ENCODE measurements at regions not wholly inside any gene's neighbourhood (a gene's known extent, or its start where the extent isn't known, plus 50 kb on each side); places are given as distances from the start of the nearest gene placed in this dataset.

- no peak for TF ChIP-seq REST (IDR thresholded peaks at IDR 0.05; ENCODE audit: low read depth)
- no peak for TF ChIP-seq CEBPB (IDR thresholded peaks at IDR 0.05)
- no peak for TF ChIP-seq FOXM1 (IDR thresholded peaks at IDR 0.05; ENCODE audit: borderline replicate concordance, low read depth)
- no peak for TF ChIP-seq RAD21 (IDR thresholded peaks at IDR 0.05; ENCODE audit: low read depth)
- TF ChIP-seq NFIC (IDR thresholded peaks at IDR 0.05): no peak
- no peak for TF ChIP-seq TCF12 (IDR thresholded peaks at IDR 0.05; ENCODE audit: low read depth)
- TF ChIP-seq USF1 (IDR thresholded peaks at IDR 0.05): no peak
- TF ChIP-seq EP300 (IDR thresholded peaks at IDR 0.05; ENCODE audit: borderline replicate concordance): no peak
- TF ChIP-seq MAX (IDR thresholded peaks at IDR 0.05): no peak
- TF ChIP-seq TAF1 (IDR thresholded peaks at IDR 0.05; ENCODE audit: low read depth): no peak
- no peak for TF ChIP-seq CREB1 (IDR thresholded peaks at IDR 0.05; ENCODE audit: low read depth)
- TF ChIP-seq TEAD4 (IDR thresholded peaks at IDR 0.05): no peak
Observed at GRCh38 chr6:74311431-74311830, 615.4 kb downstream of the CD109 start.

GRCh38 chr6:74289884-74290283 is 593.9 kb downstream of the CD109 start:
- TF ChIP-seq TEAD4 (IDR thresholded peaks at IDR 0.05) (no peak), EGR1 (IDR thresholded peaks at IDR 0.05) (no peak), TCF12 (IDR thresholded peaks at IDR 0.05; ENCODE audit: low read depth) (no peak), RAD21 (IDR thresholded peaks at IDR 0.05; ENCODE audit: low read depth) (no peak), CEBPB (IDR thresholded peaks at IDR 0.05) (no peak), TAF1 (IDR thresholded peaks at IDR 0.05; ENCODE audit: low read depth) (no peak), REST (IDR thresholded peaks at IDR 0.05; ENCODE audit: low read depth) (no peak), MAX (IDR thresholded peaks at IDR 0.05) (no peak), YY1 (IDR thresholded peaks at IDR 0.05; ENCODE audit: low read depth) (no peak)

GRCh38 chr6:74287932-74288331 is 591.9 kb downstream of the CD109 start:
- TF ChIP-seq CEBPB (IDR thresholded peaks at IDR 0.05) (no peak), YY1 (IDR thresholded peaks at IDR 0.05; ENCODE audit: low read depth) (no peak)

GRCh38 chr6:74287441-74287840 is 591.4 kb downstream of the CD109 start:
- no peak for TF ChIP-seq TEAD4 (IDR thresholded peaks at IDR 0.05)
- no peak for TF ChIP-seq REST (IDR thresholded peaks at IDR 0.05; ENCODE audit: low read depth)
- no peak for TF ChIP-seq CEBPB (IDR thresholded peaks at IDR 0.05)
- TF ChIP-seq MAX (IDR thresholded peaks at IDR 0.05): no peak
- no peak for TF ChIP-seq USF1 (IDR thresholded peaks at IDR 0.05)
- no peak for TF ChIP-seq TAF1 (IDR thresholded peaks at IDR 0.05; ENCODE audit: low read depth)
- TF ChIP-seq EGR1 (IDR thresholded peaks at IDR 0.05): no peak
- no peak for TF ChIP-seq EP300 (IDR thresholded peaks at IDR 0.05; ENCODE audit: borderline replicate concordance)
- no peak for TF ChIP-seq RAD21 (IDR thresholded peaks at IDR 0.05; ENCODE audit: low read depth)
- TF ChIP-seq NFIC (IDR thresholded peaks at IDR 0.05): no peak
- no peak for TF ChIP-seq TCF12 (IDR thresholded peaks at IDR 0.05; ENCODE audit: low read depth)

- no peak for TF ChIP-seq EP300 (IDR thresholded peaks at IDR 0.05; ENCODE audit: borderline replicate concordance)
- TF ChIP-seq NFIC (IDR thresholded peaks at IDR 0.05): no peak
- no peak for TF ChIP-seq YY1 (IDR thresholded peaks at IDR 0.05; ENCODE audit: low read depth)
- TF ChIP-seq CREB1 (IDR thresholded peaks at IDR 0.05; ENCODE audit: low read depth): no peak
- TF ChIP-seq EGR1 (IDR thresholded peaks at IDR 0.05): no peak
- no peak for TF ChIP-seq TEAD4 (IDR thresholded peaks at IDR 0.05)
- TF ChIP-seq FOXM1 (IDR thresholded peaks at IDR 0.05; ENCODE audit: borderline replicate concordance, low read depth): no peak
- TF ChIP-seq REST (IDR thresholded peaks at IDR 0.05; ENCODE audit: low read depth): no peak
- TF ChIP-seq USF1 (IDR thresholded peaks at IDR 0.05): no peak
- TF ChIP-seq TAF1 (IDR thresholded peaks at IDR 0.05; ENCODE audit: low read depth): no peak
- TF ChIP-seq RAD21 (IDR thresholded peaks at IDR 0.05; ENCODE audit: low read depth): no peak
- TF ChIP-seq ZBTB7A (IDR thresholded peaks at IDR 0.05; ENCODE audit: low read depth): no peak
- no peak for TF ChIP-seq TCF12 (IDR thresholded peaks at IDR 0.05; ENCODE audit: low read depth)
- TF ChIP-seq CEBPB (IDR thresholded peaks at IDR 0.05): no peak
- no peak for TF ChIP-seq MAX (IDR thresholded peaks at IDR 0.05)
Observed at GRCh38 chr6:74284284-74284683, 588.3 kb downstream of the CD109 start.

Data from Ishikawa (cell line).